H1 (cell line): ENCODE measurements at regions not wholly inside any gene's neighbourhood (a gene's known extent, or its start where the extent isn't known, plus 50 kb on each side); places are given as distances from the start of the nearest gene placed in this dataset.

ENCODE experiments used
- CTCF ChIA-PET: fragments of 300-600 bp; sonication (Branson Sonifier 250); formaldehyde crosslinking; loops from one replicate; lab custom pipeline; 2021; ENCODE audit not compliant: partially characterized antibody; lab: Charles Lee
- POLR2A ChIA-PET: fragments of 300-600 bp; sonication (Branson Sonifier 250); formaldehyde crosslinking; loops from one replicate; lab custom pipeline; 2021; ENCODE audit warnings: inconsistent platforms; ENCODE audit not compliant: partially characterized antibody; lab: Charles Lee
- DNase-seq, 2 experiments: peaks; one replicate each; pipeline versions ENCODE4 v3.0.0 to v3.0.0-alpha.2; 2010 to 2022; ENCODE audit warnings: low spot score in 2 of 2, low read depth in 1 of 2, mixed read lengths in 1 of 2
- FAIRE-seq: peaks from 2 replicates; lab custom pipeline; 2011; peaks lifted over from hg19 to GRCh38; lab: Jason Lieb, UNC
- H2AFZ ChIP-seq: 2 replicates; pipeline ENCODE4 v1.8.1; 2012; ENCODE audit warnings: low read length, inconsistent platforms
- H2AK5ac ChIP-seq: 2 replicates; pipeline ENCODE4 v1.6.1; 2013; ENCODE audit warnings: low read depth, low read length
- H2BK120ac ChIP-seq: replicated peaks from 2 replicates; pipeline ENCODE3; 2013; ENCODE audit warnings: low read depth, low read length, inconsistent platforms
- H2BK12ac ChIP-seq: 2 replicates; pipeline ENCODE4 v1.6.1; 2013; ENCODE audit warnings: low read depth, low read length
- H2BK15ac ChIP-seq: 2 replicates; pipeline ENCODE4 v1.6.1; 2013; ENCODE audit warnings: low read length
- H2BK20ac ChIP-seq: 2 replicates; pipeline ENCODE4 v1.6.1; 2013; ENCODE audit warnings: low read length
- H2BK5ac ChIP-seq: 2 replicates; pipeline ENCODE4 v1.6.1; 2013; ENCODE audit warnings: low read depth, low read length
- H3K14ac ChIP-seq: 2 replicates; pipeline ENCODE4 v1.6.1; 2013; ENCODE audit warnings: inconsistent platforms; ENCODE audit not compliant: insufficient read length
- H3K18ac ChIP-seq: 2 replicates; pipeline ENCODE4 v1.6.1; 2013; ENCODE audit warnings: low read length; ENCODE audit errors: extremely low read depth
- H3K23ac ChIP-seq: 2 replicates; pipeline ENCODE4 v1.6.1; 2013; ENCODE audit warnings: inconsistent platforms; ENCODE audit not compliant: insufficient read length
- H3K23me2 ChIP-seq: 2 replicates; pipeline ENCODE4 v1.6.1; 2013; ENCODE audit warnings: low read depth, low read length
- H3K27ac ChIP-seq: 2 replicates; pipeline ENCODE4 v1.6.1; 2011; ENCODE audit warnings: low read depth, low read length, inconsistent platforms
- H3K27me3 ChIP-seq, 4 experiments: replicated peaks in 1 of 4; 1 replicate in 1 of 4; 2 replicates in 3 of 4; pipeline versions ENCODE4 v1.6.1 to v1.8.1; 2011 to 2013; ENCODE audit warnings: low read length in 3 of 4, mild to moderate bottlenecking in 3 of 4, inconsistent platforms in 2 of 4, mixed read lengths in 2 of 4, moderate library complexity in 1 of 4; ENCODE audit not compliant: control insufficient read depth in 3 of 4, insufficient read depth in 3 of 4; ENCODE audit errors: extremely low read depth in 1 of 4
- H3K36me3 ChIP-seq, 4 experiments: 2 replicates each; pipeline versions ENCODE4 v1.6.1 to v1.8.1; 2011 to 2013; ENCODE audit warnings: mild to moderate bottlenecking in 4 of 4, low read length in 3 of 4, moderate library complexity in 2 of 4, control low read depth in 1 of 4, inconsistent platforms in 1 of 4; ENCODE audit not compliant: insufficient read depth in 4 of 4, control insufficient read depth in 2 of 4
- H3K4ac ChIP-seq: replicated peaks from 2 replicates; pipeline ENCODE3; 2013; ENCODE audit warnings: low read length, low read depth, mixed read lengths, inconsistent platforms; ENCODE audit not compliant: insufficient read length
- H3K4me1 ChIP-seq, 4 experiments: replicated peaks in 1 of 4; 1 replicate in 1 of 4; 2 replicates in 3 of 4; pipeline versions ENCODE4 v1.6.1 to v1.8.1; 2011 to 2013; ENCODE audit warnings: low read length in 3 of 4, inconsistent platforms in 2 of 4, mixed read lengths in 1 of 4; ENCODE audit not compliant: insufficient read depth in 4 of 4, control insufficient read depth in 3 of 4
- H3K4me2 ChIP-seq, 2 experiments: 2 replicates each; pipeline versions ENCODE4 v1.6.1 to v1.8.1; 2011 to 2013; ENCODE audit warnings: low read depth in 2 of 2, low read length in 2 of 2, control low read depth in 1 of 2, inconsistent platforms in 1 of 2, mild to moderate bottlenecking in 1 of 2; ENCODE audit not compliant: insufficient read depth in 1 of 2
- H3K4me3 ChIP-seq, 4 experiments: fragments of 200-600, 300-600 bp in 1 of 4; sonication (generic), shearing (Covaris generic), sonication (Bioruptor Twin) in 1 of 4; 2 replicates each; pipeline versions ENCODE4 v1.5.1 to v1.8.1; 2011 to 2016; ENCODE audit warnings: low read length in 4 of 4, low read depth in 3 of 4, control low read depth in 2 of 4, inconsistent platforms in 2 of 4, mild to moderate bottlenecking in 2 of 4, mixed read lengths in 1 of 4, moderate library complexity in 1 of 4; ENCODE audit not compliant: insufficient read depth in 2 of 4; ENCODE audit errors: extremely low read depth in 1 of 4
- H3K56ac ChIP-seq: replicated peaks from 2 replicates; pipeline ENCODE3; 2013; ENCODE audit warnings: low read depth, mild to moderate bottlenecking, mixed read lengths, low read length, inconsistent platforms; ENCODE audit not compliant: insufficient read length
- H3K79me1 ChIP-seq: 2 replicates; pipeline ENCODE4 v1.6.1; 2013; ENCODE audit warnings: low read depth, low read length, control low read depth
- H3K79me2 ChIP-seq, 2 experiments: 2 replicates each; pipeline versions ENCODE4 v1.6.1 to v1.8.1; 2012 to 2013; ENCODE audit warnings: low read length in 2 of 2, mild to moderate bottlenecking in 2 of 2, inconsistent platforms in 1 of 2; ENCODE audit not compliant: insufficient read depth in 2 of 2, control insufficient read depth in 1 of 2
- H3K9ac ChIP-seq, 4 experiments: replicated peaks in 1 of 4; 1 replicate in 1 of 4; 2 replicates in 3 of 4; pipeline versions ENCODE4 v1.6.1 to v1.8.1; 2011 to 2013; ENCODE audit warnings: low read depth in 3 of 4, low read length in 3 of 4, control low read depth in 2 of 4, mild to moderate bottlenecking in 2 of 4, moderate library complexity in 2 of 4, inconsistent platforms in 1 of 4; ENCODE audit errors: extremely low read depth in 1 of 4
- H3K9me3 ChIP-seq, 2 experiments: 2 replicates each; pipeline versions ENCODE4 v1.6.1 to v1.8.1; 2012 to 2013; ENCODE audit warnings: mild to moderate bottlenecking in 2 of 2, moderate library complexity in 2 of 2, control low read depth in 1 of 2, inconsistent platforms in 1 of 2, low read depth in 1 of 2, low read length in 1 of 2, mixed read lengths in 1 of 2; ENCODE audit not compliant: insufficient read depth in 2 of 2
- H4K20me1 ChIP-seq, 2 experiments: replicated peaks in 1 of 2; 2 replicates each; pipeline versions ENCODE3 to v1.8.1; 2011 to 2013; ENCODE audit warnings: inconsistent platforms in 2 of 2, low read length in 2 of 2, mild to moderate bottlenecking in 1 of 2; ENCODE audit not compliant: insufficient read depth in 2 of 2, control insufficient read depth in 1 of 2
- H4K5ac ChIP-seq: 2 replicates; pipeline ENCODE4 v1.6.1; 2013; ENCODE audit warnings: low read length, low read depth, mixed read lengths, inconsistent platforms; ENCODE audit not compliant: insufficient read length
- H4K8ac ChIP-seq: 2 replicates; pipeline ENCODE4 v1.8.0; 2013; ENCODE audit warnings: mild to moderate bottlenecking, moderate library complexity, low read length, inconsistent platforms; ENCODE audit not compliant: insufficient read depth; ENCODE audit errors: extremely low read depth
- H4K91ac ChIP-seq: replicated peaks from 2 replicates; pipeline ENCODE3; 2013; ENCODE audit warnings: low read length, mixed read lengths, inconsistent platforms; ENCODE audit not compliant: insufficient read length
- ATF3 ChIP-seq: IDR thresholded peaks from 2 replicates; pipeline ENCODE4 v1.6.1; 2011; ENCODE audit warnings: low read depth, mild to moderate bottlenecking, low read length; ENCODE audit not compliant: insufficient read depth
- BRCA1 ChIP-seq: IDR thresholded peaks from 2 replicates; pipeline ENCODE4 v1.6.1; 2012; ENCODE audit warnings: low read depth, low read length, improper control_type of control experiment
- E2F6 ChIP-seq: IDR thresholded peaks from 2 replicates; pipeline ENCODE4 v1.6.1; 2012; ENCODE audit warnings: inconsistent platforms
- GABPA ChIP-seq: IDR thresholded peaks from 2 replicates; pipeline ENCODE4 v1.6.1; 2011; ENCODE audit warnings: mild to moderate bottlenecking, low read length, moderate library complexity, borderline replicate concordance; ENCODE audit not compliant: insufficient read depth
- MAFK ChIP-seq: IDR thresholded peaks from 2 replicates; pipeline ENCODE4 v1.6.1; 2012; ENCODE audit warnings: low read depth, mild to moderate bottlenecking, improper control_type of control experiment, low read length
- NANOG ChIP-seq: IDR thresholded peaks from 2 replicates; pipeline ENCODE4 v1.6.1; 2011; ENCODE audit warnings: low read length, low read depth, mild to moderate bottlenecking, inconsistent platforms; ENCODE audit not compliant: insufficient read depth, poor library complexity, severe bottlenecking
- POU5F1 ChIP-seq: IDR thresholded peaks from 2 replicates; pipeline ENCODE4 v1.6.1; 2011; ENCODE audit warnings: low read depth, mild to moderate bottlenecking, low read length, moderate library complexity
- SIRT6 ChIP-seq: IDR thresholded peaks from one replicate; pipeline ENCODE4 v1.7.1; 2012; ENCODE audit warnings: low read length, inconsistent platforms
- SP1 ChIP-seq: IDR thresholded peaks from 2 replicates; pipeline ENCODE4 v1.6.1; 2011; ENCODE audit warnings: low read depth, low read length
- TBP ChIP-seq: IDR thresholded peaks from 2 replicates; pipeline ENCODE4 v1.6.1; 2011; ENCODE audit warnings: low read depth, low read length, improper control_type of control experiment
- WGBS, 2 experiments: shearing (Covaris generic) in 1 of 2; methylation state at CpG; one replicate each; pipeline versions ENCODE4 v1.1.6 to v1.1.7; 2013 to 2015; ENCODE audit warnings: low lambda C conversion rate in 2 of 2, mixed read lengths in 2 of 2, inconsistent platforms in 1 of 2, low coverage in 1 of 2, missing lambda C conversion rate in 1 of 2; ENCODE audit not compliant: insufficient replicate concordance in 2 of 2, insufficient coverage in 1 of 2, insufficient read length in 1 of 2; ENCODE audit errors: extremely low coverage in 1 of 2, missing lambda C conversion rate in 1 of 2; 5-methylcytosine and 5-hydroxymethylcytosine counted together

GRCh38 chrX:20980426-20980825 is 393.8 kb upstream of the CNKSR2 start:
- Histone ChIP-seq H2BK12ac (no peak overlapping the region), H3K27ac (no peak overlapping the region), H3K14ac (no peak overlapping the region), H3K9ac (no peak overlapping the region), H2BK20ac (no peak overlapping the region), H3K56ac (no peak overlapping the region), H4K20me1 (no peaks in the 10 kb centered on the region), H2AFZ (no peak overlapping the region), H3K18ac (no peak overlapping the region), H3K4me2 (no peak overlapping the region), H3K36me3 (no peaks in the 10 kb centered on the region), H2BK15ac (no peak overlapping the region), H3K79me1 (no peaks in the 10 kb centered on the region), H3K4me3 (no peak overlapping the region), H2AK5ac (no peak overlapping the region), H4K5ac (no peak overlapping the region), H3K23me2 (no peaks in the 10 kb centered on the region), H2BK5ac (no peak overlapping the region), H3K9me3 (no peaks in the 10 kb centered on the region), H4K8ac (no peak overlapping the region), H3K79me2 (no peaks in the 10 kb centered on the region), H3K23ac (no peak overlapping the region), H3K4me1 (peaks cover 0 to 3% (median 0%) of the 10 kb centered on the region in 4 experiments; a peak in 1 of 7 replicates), H2BK120ac (no peak overlapping the region), H3K4ac (no peak overlapping the region), H4K91ac (no peak overlapping the region), H3K27me3 (no peaks in the 10 kb centered on the region)
- WGBS, 2 experiments: 70% methylated on average over 1 of the region's 1 CpG; no CpG with 5 or more reads in 1 of the 2 experiments
- DNase-seq: no peak
- TF ChIP-seq BRCA1 (no peak), GABPA (no peak), NANOG (no peak), ATF3 (no peak), SIRT6 (no peak), MAFK (no peak), SP1 (no peak), TBP (no peak), E2F6 (no peak), POU5F1 (no peak)
- no peak for FAIRE-seq
- ChIA-PET CTCF (no interaction called here), POLR2A (no interaction called here)
